ENCODE measurements at regions not wholly inside any gene's neighbourhood (a gene's known extent, or its start where the extent isn't known, plus 50 kb on each side); places are given as distances from the start of the nearest gene placed in this dataset.

DNA sequence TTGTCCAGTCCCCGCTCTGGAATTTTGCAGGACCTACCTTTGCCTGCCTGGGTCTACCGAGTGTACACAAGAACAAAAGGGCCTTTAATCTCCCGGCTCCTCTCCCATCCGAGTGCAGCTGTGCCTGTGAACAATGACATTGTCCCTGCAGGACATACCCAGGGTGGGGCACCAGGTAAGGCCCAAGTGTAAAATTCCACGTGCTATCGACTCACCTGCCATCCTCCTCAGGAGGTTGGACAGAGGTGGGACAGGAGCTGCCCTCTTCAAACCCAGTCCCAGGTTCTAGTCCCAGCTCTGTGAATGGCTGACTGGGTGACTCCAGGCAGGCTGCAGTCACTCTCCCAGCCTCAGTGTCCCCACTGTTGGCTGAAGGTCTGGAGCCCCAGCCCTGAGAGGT is 159.6 kb upstream of the ALDH1B1 start:
- DNase-seq (ENCODE audit: low spot score) (no peak), ATAC-seq (no peak)

DNA sequence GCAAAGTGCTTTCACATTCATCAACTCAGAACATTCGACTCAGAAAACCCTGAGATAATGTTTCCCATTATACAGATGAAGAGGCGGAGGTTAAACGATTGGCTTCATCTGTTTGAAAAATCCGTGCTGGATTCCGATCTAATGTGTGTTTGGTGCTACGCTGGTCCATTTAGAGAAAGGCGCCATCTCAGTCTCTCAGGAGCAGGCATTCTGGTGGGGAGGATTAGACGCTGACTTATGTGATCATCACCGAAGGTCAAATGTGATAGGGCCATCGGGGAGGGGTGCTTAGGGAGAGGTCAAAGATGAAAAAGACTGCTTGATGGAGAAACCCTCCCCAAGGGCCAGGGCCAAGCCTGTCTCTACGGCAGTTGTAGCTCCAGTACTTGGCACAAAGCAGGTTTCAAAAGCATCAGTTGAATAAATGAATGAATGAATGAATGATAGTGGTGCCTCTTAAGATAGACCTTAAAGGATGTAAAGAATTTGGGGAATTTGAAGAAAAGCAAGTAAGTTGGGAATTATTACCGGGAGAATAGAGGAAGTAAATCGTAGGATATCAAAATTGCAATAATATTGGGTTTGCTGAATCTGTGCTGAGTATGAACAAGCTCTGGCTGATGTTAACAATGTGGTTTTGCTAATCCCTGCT is 160.6 kb upstream of the SHB start:
- DNase-seq (ENCODE audit: low spot score): no peak

DNA sequence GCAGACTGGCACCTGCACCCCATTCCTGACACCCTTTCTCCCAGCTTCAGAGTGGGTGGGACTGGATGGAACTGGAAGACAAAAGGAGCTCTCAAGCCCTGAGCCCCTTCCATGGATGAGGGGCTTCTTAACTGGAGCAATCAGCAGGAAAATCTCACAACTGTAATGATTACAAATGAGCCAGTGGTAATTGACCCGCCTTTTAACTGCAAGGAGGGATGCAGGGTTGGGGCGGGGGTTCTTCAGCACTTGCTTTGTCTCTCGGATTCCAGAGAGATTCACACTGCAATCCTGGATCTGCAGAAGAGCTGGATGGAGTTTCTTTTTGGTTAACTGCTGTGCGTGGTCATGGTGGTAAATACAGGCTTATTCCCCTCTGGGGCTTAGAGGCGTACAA is 160.1 kb upstream of the SHB start:
- ATAC-seq: no peak
- DNase-seq (ENCODE audit: low spot score): no peak

More for the DNA sequence above, 160.6 kb upstream of the SHB start:
- ATAC-seq: no peak

DNA sequence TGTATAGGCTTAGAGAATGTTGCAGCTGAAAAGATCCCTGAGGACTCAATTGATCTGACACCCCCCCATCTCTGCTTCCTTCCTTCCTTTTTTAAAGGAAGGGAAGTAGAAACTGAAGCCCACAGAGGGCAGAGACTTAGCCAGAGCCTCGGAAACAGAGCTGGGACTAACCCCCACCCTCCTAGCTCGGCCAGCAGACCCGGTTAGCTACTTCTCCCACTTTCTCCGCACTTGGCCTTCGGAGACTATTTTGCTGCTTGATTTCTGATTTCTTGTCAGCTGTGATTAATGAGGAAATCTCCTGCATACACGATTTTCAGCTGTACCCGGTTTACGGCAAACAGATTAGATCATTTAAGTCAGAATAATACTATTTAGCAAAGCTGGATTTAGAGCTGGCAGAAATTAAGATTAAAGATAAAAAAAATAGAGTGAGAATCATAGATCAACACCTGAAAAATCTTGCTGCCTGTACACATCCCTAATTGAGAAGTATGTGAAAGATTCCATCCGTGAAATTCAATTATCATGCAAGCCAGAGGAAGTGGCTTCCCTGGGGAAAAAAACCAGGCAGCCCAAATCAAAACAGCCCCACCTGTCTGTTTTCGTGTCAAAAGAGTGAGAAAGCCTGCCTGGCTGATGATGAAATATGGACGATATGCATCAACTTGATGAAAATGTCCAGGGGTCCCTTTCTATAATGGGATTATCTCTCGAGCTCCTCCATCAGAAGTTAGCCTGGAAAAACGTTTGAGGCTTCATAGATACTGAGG is 159.5 kb upstream of the SHB start:
- no peak for ATAC-seq
- DNase-seq (ENCODE audit: low spot score): no peak

DNA sequence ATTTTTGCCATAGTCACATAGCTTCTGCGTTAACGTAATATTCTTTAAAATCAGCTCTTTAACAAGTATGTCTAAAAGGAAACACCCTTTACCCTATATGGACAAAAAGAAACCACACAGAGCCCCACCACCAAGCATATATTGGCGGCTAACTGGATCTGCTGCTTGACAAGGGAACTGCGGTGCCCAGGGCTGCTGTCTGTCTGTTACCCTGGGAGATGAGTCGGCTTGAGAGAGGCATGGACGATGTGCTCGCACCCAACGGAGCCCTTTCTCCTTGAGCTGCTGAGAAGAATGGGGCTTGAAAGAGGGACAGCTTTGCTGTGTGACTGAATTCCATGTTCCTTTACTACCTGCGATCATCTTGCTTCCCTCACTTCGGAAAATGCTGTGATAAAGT is 158.6 kb upstream of the SHB start:
- ATAC-seq: no peak
- no peak for DNase-seq (ENCODE audit: low spot score)

DNA sequence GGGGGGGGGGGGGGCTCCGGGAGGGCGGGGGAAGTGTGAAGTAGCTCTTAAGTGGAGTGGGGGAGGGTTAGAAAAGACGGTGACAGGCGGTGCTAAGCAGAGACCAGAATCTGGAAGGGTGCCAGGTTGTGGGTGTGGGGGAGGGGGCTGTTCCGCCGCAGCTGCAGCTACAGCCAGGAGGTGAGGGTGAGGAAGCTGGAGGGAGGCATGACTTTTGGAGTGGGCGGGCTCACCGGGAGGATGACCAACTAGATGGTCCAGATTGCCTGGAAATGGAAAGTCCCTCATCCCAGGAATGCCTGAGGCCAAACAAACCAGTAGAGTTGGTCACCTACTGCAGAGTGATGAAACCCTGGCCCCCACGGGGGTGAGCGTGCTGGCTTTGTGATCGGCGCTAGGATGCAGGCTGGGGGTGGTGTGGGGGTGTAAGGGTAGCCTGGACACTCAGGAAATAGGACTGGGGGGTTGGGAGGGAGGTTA is 158.1 kb upstream of the SHB start:
- peak; percentile 38 for ATAC-seq
- DNase-seq (ENCODE audit: low spot score): peak; percentile 53

DNA sequence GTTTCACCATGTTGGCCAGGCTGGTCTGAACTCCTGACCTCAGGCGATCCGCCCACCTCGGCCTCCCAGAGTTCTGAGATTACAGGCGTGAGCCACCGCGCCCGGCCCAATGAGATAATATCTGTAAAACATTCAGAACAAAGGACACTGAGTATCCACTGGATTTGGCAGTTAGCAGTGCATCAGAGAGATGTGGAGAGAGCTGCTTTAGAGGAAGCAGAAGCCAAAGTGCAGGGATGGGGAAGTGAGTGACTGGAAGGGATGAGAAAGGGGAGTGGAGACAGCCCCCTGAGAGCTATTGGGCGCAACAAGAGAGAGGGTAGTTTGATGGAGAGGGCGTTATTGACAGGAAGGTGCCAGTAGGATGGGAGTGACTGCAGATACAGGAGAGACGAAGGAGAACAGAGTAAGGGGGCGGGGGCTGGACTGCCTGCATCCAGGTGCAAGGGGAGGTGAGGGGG is 157.5 kb upstream of the SHB start:
- no peak for ATAC-seq
- no peak for DNase-seq (ENCODE audit: low spot score)

DNA sequence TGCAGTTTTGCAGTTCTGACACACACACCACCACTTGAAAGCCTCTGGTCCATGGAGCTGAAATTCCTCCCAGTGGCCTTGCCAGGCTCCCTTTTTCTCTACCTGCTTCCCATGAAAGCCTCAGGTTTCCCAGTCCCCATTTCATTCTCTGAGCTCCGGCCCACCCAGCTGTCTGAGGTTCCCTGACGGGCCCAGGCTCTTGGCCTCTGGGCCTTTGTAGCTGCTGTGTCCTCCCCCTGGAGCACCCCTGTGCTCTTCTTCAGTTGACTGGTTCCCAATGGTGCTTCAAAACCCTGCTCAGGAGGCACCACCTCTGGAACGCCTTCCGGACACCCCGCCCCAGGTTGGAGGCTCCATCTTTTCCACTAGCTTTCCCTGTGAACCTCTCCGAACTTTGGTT is 155.9 kb upstream of the SHB start:
- no peak for ATAC-seq
- no peak for DNase-seq (ENCODE audit: low spot score)

DNA sequence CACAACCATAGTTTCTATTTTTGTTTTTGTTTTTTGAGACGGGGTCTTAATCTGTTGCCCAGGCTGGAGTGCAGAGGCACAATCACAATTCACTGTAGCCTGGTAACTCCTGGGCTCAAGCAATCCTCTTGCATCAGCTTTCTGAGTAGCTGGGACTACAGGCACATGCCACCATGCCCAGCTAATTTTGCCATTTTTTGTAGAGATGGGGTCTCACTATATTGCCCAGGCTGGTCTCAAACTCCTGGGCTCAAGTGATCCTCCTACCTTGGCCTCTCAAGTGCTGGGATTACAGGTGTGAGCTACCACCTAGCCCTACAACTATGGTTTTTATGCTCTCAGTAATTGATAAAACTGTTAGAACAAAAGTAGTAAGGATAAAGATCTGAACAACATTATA is 147.5 kb upstream of the SHB start:
- ATAC-seq (no peak), DNase-seq (ENCODE audit: low spot score) (no peak)

DNA sequence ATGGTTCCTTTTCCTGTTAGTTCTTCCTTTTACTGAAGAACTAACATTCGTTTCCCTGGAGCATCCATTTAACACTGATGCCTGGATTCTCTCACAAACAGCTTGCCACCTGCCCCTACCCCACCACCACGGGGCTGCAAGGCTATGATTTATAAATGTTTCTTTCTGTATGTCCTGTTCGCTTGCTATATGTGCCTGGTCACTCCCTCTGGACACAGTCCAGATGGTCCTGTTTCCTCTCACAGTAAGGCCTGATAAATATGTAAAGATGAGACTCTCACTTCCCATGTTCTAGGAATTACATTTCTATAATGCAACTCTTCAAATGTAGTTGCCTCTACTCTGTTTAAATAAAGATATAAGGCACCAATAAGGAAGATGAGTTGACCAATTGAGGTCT is 146.4 kb upstream of the SHB start:
- ATAC-seq (no peak), DNase-seq (ENCODE audit: low spot score) (no peak)

DNA sequence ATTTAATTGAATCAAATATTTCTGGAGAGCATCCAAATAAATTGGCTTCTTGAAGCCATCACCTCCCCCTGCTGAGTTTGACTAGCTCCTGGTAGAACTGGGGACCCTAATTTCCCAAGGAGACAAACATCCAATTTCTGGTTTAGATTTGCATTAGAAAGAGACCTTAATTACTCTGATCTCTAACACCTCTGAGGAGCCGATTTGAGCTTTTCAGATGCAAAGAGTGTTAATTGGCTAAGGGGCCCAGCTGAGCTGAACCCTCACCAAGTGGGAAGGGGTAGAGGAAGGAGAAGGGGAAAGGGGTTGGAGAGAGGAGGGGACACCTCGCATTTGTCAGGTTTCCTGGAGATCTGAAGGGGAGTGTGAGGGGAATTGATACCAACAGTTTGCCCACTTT is 145.4 kb upstream of the SHB start:
- DNase-seq (ENCODE audit: low spot score) (no peak), ATAC-seq (no peak)

DNA sequence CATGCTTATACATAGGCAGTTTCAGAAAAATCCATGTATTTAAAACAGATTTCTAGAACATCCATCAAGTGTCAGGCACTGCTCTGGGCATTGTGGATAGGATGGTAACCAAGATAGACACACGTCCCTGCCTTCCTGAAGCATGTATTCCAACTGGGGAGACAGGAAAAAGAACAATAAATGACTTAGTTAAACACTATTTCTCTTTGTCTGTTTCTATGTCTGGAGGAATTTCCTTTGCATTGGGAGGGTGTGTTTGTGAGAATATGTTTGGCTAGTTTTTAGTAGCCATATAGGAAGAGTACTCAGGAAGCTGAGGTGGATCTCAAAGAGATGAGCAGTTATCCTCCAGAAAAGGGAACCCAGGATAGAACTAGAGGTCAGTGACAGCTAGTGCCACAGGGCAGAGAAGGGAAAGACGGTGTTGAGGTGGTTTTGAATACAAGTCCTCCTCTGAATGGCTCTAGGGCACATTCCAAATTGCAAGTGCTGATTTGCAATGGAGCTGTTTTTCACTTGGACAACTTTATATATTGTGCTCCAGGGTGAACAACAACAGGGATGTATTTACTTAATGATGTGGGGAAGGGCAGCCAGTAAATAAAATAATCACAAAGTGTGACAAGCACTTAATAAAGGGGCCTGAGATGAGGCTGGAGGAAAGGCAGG is 144.7 kb upstream of the SHB start:
- DNase-seq (ENCODE audit: low spot score) (no peak), ATAC-seq (no peak)

DNA sequence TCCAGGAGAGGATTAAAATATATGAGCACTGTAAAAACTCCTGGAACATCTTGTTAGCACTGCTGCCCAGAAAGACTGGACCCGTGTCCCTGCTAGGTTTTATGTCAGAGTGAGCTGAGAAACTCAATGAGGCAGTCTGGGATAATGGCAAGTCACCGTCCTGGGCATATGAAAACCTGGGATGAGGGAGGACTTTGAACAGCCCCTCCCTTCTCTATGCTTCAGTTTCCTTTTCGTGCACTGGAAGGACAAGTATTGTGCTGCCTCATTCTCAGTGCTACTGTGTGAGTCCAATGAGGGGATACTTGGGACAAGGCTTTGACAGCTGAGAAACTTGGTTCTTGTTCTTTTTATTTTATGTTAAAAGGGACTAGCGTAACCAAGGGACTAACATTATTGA is 143.0 kb upstream of the SHB start:
- ATAC-seq: no peak

DNA sequence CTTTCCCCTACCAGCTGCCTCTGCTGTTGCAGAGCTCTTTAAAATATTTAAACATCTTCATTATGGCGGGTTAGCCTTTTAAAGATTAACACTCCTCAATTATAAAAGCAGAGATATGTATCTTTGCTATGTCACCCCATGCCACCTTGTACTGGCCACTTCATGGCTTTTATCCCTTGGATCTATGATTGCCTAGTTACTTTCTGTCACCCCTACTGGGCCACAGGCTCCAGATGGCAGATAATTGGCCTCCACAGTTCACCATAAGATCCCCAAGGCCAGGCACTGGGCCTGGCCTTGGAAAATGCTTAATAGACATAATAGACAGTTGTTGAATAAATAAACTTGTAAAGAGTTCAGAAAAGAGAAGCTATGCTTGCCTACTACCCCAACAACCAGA is 142.0 kb upstream of the SHB start:
- DNase-seq (ENCODE audit: low spot score) (no peak), ATAC-seq (no peak)

More for the DNA sequence above, 143.0 kb upstream of the SHB start:
- no peak for DNase-seq (ENCODE audit: low spot score)

DNA sequence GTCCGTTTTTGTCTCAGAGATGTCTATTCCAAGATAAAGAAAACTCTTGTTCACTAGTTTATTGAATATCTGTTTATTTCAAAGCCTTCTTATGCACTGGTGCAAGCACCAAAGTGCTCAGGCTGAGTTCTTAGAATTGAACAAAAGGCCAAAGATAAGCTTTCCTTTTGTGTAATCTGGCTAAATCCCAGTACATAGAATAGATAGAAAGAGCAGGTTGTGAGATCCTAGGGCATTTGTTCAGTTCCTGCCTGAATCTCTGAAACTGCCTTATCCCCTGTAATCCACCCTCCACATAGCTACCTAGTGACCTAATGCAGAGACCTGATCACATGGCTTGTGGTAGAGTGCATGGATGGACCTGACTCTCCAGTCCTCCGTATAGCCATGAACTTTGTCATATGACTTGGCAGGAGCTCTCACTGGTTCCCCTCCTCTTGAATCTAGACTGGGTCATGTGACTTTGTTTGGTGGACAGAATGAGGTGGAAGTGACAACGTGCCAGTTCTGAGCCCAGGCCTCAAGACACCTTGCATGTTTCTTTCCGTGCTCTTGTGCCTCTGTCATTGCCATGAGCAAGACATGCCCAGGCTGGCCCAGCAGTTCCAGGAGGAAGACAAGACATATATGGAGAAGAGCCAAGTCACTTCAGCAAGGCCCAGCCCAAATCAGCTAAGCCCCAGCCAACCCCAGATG is 139.3 kb upstream of the SHB start:
- ATAC-seq: no peak
- DNase-seq (ENCODE audit: low spot score): no peak

DNA sequence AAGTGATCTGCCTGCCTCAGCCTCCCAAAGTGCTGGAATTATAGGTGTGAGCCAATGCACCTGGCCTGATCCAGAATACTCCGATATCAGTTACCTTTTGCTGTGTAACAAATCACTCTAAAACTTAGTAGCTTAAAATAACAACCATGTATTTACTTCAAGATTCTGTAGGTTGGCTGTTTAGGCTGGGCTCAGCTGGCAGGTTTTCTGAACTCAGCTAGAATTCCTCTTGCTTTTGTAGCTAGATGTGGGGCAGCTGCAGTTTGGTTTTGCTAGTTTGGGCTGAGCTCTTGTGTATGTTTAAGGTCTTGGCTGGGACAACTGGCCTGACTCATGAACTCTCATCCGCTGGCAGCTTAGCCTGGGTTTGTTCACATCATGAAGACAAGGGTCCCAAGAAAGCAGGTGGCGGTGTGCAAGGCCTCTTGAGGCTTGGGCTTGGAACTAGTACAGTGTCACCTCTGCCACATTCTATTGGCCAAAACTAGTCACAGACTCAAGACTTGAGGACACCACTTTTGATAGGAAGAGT is 138.3 kb upstream of the SHB start:
- no peak for ATAC-seq

DNA sequence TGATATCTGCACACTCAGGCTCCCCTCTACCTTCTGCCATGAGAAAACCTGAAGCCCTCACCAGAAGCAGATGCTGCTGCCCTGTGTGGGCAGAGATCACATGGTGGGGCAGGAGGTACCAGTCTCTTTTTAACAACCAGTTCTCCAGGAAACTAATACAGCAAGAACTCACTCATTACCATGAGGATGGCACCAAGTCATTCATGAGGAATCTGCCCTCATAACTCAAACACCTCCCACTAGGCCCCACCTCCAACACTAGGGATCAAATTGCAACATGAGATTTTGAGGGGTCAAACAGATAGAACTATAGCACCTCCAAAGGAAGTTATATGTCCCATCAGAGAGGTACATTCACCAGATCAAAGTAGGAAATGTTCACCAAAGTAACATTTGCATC is 136.3 kb upstream of the SHB start:
- no peak for DNase-seq (ENCODE audit: low spot score)
- ATAC-seq: no peak

More for the DNA sequence above, 138.3 kb upstream of the SHB start:
- no peak for DNase-seq (ENCODE audit: low spot score)

DNA sequence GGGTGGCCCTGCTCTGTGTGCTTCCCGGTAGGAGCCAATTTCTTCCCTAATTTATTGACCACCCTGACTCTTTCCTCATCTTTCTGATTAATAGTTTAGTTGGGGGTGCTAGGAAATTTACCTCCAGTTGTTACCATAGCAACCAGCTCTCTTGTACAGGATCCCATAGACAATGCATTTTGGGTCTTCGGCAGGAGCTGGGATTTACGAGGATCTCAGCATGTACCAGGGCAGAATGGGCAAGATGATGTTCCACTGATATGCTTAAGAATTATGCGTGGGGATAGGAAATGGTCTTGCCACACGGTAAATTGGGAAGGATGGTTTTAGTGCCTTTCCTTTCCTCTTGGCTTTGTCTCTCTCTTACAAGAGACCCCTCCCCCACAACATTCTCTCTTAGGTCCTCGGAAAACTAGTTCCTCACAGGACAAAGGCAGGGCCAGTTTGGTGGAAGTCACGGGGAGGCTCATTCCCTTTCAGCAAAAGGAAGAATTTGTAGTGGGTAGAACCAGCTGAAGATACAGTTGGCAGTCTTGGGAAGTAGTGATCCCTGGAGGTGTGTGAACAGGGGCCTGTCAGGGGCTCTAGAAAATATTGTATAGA is 133.4 kb upstream of the SHB start:
- DNase-seq (ENCODE audit: low spot score) (no peak), ATAC-seq (no peak)

DNA sequence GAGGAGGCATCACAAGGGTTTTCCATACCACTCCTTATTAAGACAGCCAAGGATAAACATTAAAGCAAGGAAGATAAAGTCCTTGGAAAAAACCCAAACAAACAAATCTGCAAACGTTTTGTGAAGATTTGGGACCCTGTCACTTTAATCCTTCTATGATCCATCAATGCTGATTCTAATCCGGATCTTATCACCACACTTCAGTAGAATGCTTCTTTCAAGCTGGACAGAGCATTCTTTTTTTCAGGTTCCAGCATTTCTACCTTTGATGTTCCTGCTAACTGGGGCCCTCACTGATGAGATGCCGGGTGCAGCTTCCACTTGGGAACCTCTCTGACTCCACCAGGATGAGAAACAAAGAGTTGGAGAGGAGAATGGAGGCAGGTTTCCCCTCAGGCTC is 132.8 kb upstream of the SHB start:
- ATAC-seq (no peak), DNase-seq (ENCODE audit: low spot score) (no peak)

DNA sequence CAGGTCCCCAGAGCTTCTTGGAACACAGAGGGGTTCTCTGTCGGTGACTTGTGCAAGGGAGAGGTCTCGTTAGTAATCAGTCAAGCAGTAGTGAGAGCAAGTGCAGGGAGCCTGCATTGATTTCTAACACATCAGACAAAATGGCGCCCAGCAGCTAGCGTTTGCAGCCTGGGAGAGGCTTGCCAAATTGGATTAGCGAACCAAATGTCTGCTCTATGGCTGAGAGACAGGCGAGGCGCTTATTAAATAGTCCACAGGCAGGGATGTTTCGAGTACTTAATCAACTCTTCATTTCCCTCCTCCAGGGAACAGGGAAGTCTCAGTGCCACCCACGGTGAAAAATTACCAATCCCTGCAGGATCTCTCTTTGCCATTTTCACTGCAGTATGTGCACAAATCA is 131.4 kb upstream of the SHB start:
- DNase-seq (ENCODE audit: low spot score): no peak
- ATAC-seq: no peak

DNA sequence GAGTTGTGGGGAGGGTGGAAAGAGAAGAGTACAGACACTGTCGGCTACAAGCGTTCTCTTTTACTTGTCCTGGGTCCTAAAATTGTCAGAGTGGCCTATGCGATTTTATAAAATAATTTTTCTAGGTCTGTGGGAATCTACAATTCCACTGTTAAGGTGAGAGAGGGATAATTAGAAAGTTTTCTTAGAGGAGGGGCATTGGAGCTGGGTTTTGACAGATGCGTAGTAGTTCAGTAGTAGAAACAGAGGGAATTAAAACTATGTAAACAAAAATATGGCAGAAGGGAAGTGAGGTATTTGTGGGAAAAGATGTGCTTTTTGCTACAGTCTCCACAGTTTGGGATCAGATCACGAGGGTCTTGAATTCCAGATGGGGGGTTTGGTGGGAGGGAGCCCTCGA is 129.1 kb upstream of the SHB start:
- no peak for ATAC-seq
- no peak for DNase-seq (ENCODE audit: low spot score)

Measured in left lobe of liver (tissue), 2 donors.